ENCODE measurements at regions not wholly inside any gene's neighbourhood (a gene's known extent, or its start where the extent isn't known, plus 50 kb on each side); places are given as distances from the start of the nearest gene placed in this dataset.

- TF ChIP-seq, protein P1, sequence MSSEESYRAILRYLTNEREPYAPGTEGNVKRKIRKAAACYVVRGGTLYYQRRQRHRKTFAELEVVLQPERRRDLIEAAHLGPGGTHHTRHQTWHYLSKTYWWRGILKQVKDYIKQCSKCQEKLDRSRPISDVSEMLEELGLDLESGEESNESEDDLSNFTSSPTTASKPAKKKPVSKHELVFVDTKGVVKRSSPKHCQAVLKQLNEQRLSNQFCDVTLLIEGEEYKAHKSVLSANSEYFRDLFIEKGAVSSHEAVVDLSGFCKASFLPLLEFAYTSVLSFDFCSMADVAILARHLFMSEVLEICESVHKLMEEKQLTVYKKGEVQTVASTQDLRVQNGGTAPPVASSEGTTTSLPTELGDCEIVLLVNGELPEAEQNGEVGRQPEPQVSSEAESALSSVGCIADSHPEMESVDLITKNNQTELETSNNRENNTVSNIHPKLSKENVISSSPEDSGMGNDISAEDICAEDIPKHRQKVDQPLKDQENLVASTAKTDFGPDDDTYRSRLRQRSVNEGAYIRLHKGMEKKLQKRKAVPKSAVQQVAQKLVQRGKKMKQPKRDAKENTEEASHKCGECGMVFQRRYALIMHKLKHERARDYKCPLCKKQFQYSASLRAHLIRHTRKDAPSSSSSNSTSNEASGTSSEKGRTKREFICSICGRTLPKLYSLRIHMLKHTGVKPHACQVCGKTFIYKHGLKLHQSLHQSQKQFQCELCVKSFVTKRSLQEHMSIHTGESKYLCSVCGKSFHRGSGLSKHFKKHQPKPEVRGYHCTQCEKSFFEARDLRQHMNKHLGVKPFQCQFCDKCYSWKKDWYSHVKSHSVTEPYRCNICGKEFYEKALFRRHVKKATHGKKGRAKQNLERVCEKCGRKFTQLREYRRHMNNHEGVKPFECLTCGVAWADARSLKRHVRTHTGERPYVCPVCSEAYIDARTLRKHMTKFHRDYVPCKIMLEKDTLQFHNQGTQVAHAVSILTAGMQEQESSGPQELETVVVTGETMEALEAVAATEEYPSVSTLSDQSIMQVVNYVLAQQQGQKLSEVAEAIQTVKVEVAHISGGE (tag by site-specific recombination; conservative IDR thresholded peaks at IDR 0.05; ENCODE audit: low read depth), result no peak
- TF ChIP-seq ZNF692 (tag by site-specific recombination; IDR thresholded peaks at IDR 0.05) (no peak), ZNF354C (tag by site-specific recombination; IDR thresholded peaks at IDR 0.05; ENCODE audit: borderline replicate concordance, low read depth) (no peak), ZNF114 (tag by site-specific recombination; IDR thresholded peaks at IDR 0.05) (no peak), ZNF670 (tag by site-specific recombination; IDR thresholded peaks at IDR 0.05; ENCODE audit: low read depth) (no peak), KLF1 (tag by site-specific recombination; IDR thresholded peaks at IDR 0.05) (no peak), IKZF3 (tag by site-specific recombination; IDR thresholded peaks at IDR 0.05) (no peak), ZNF423 (tag by site-specific recombination; IDR thresholded peaks at IDR 0.05) (no peak), ZNF211 (tag by site-specific recombination; IDR thresholded peaks at IDR 0.05; ENCODE audit: low read depth) (no peak), ZEB2 (tag by site-specific recombination; IDR thresholded peaks at IDR 0.05) (no peak), ZNF416 (tag by site-specific recombination; IDR thresholded peaks at IDR 0.05) (no peak)
- TF ChIP-seq, protein P2, sequence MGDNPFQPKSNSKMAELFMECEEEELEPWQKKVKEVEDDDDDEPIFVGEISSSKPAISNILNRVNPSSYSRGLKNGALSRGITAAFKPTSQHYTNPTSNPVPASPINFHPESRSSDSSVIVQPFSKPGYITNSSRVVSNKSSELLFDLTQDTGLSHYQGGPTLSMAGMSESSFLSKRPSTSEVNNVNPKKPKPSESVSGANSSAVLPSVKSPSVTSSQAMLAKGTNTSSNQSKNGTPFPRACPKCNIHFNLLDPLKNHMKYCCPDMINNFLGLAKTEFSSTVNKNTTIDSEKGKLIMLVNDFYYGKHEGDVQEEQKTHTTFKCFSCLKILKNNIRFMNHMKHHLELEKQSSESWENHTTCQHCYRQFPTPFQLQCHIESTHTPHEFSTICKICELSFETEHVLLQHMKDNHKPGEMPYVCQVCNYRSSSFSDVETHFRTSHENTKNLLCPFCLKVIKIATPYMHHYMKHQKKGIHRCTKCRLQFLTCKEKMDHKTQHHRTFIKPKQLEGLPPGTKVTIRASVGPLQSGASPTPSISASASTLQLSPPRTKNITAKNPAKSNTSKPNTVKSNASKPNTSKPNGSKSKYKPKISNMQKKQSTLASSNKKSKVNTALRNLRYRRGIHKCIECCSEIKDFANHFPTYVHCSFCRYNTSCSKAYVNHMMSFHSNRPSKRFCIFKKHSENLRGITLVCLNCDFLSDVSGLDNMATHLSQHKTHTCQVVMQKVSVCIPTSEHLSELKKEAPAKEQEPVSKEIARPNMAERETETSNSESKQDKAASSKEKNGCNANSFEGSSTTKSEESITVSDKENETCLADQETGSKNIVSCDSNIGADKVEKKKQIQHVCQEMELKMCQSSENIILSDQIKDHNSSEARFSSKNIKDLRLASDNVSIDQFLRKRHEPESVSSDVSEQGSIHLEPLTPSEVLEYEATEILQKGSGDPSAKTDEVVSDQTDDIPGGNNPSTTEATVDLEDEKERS (tag by site-specific recombination; IDR thresholded peaks at IDR 0.05), result no peak
These were observed 261.0 kb upstream of the APCDD1 start (continued) for GRCh38 chr18:10193444-10193843.

GRCh38 chr18:10194592-10194991 lies 259.8 kb upstream of the APCDD1 start:
- H3K27ac ChIP-seq (ENCODE audit: extremely low read depth, low read depth, low read length), result no peak overlapping the region
- TF ChIP-seq ZNF354C (tag by site-specific recombination; IDR thresholded peaks at IDR 0.05; ENCODE audit: borderline replicate concordance, low read depth), result no peak
- TF ChIP-seq ZNF18 (tag by site-specific recombination; IDR thresholded peaks at IDR 0.05), result no peak
- TF ChIP-seq ZBTB10 (tag by site-specific recombination; IDR thresholded peaks at IDR 0.05), result no peak
- no peak for TF ChIP-seq ZNF433 (tag by site-specific recombination; IDR thresholded peaks at IDR 0.05; ENCODE audit: low read depth)
- no peak for TF ChIP-seq OSR2 (tag by site-specific recombination; IDR thresholded peaks at IDR 0.05)
- no peak for TF ChIP-seq ZNF701 (tag by site-specific recombination; IDR thresholded peaks at IDR 0.05)
- TF ChIP-seq, protein P3, sequence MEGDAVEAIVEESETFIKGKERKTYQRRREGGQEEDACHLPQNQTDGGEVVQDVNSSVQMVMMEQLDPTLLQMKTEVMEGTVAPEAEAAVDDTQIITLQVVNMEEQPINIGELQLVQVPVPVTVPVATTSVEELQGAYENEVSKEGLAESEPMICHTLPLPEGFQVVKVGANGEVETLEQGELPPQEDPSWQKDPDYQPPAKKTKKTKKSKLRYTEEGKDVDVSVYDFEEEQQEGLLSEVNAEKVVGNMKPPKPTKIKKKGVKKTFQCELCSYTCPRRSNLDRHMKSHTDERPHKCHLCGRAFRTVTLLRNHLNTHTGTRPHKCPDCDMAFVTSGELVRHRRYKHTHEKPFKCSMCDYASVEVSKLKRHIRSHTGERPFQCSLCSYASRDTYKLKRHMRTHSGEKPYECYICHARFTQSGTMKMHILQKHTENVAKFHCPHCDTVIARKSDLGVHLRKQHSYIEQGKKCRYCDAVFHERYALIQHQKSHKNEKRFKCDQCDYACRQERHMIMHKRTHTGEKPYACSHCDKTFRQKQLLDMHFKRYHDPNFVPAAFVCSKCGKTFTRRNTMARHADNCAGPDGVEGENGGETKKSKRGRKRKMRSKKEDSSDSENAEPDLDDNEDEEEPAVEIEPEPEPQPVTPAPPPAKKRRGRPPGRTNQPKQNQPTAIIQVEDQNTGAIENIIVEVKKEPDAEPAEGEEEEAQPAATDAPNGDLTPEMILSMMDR (tag by site-specific recombination; IDR thresholded peaks at IDR 0.05), result 0 out of 2 replicates have a peak, but pooled peaks have one; percentile 10
- no peak for TF ChIP-seq KLF9 (tag by site-specific recombination; IDR thresholded peaks at IDR 0.05; ENCODE audit: low read depth)
- no peaks in the 10 kb centered on the region for H3K9me3 ChIP-seq (ENCODE audit: control insufficient read depth, insufficient read depth, low read depth, low read length)
- H3K36me3 ChIP-seq (ENCODE audit: control insufficient read depth in 2 of 2, insufficient read depth in 1 of 2, low read length in 2 of 2), result no peaks in the 10 kb centered on the region
- no peaks in the 10 kb centered on the region for H3K4me1 ChIP-seq (ENCODE audit: control insufficient read depth, insufficient read depth, low read length)
- CTCF ChIA-PET, result interaction anchor here (0.6 to 1.0 kb wide), 2 partner anchors 11 to 20 kb away, joined by 3 read pairs; no protein-coding TSS in a partner anchor
- no peak overlapping the region for H3K4me3 ChIP-seq (ENCODE audit: low read depth, low read length)
- POLR2A ChIA-PET, result no interaction called here
